ENCODE measurements at regions not wholly inside any gene's neighbourhood (a gene's known extent, or its start where the extent isn't known, plus 50 kb on each side); places are given as distances from the start of the nearest gene placed in this dataset.

DNA sequence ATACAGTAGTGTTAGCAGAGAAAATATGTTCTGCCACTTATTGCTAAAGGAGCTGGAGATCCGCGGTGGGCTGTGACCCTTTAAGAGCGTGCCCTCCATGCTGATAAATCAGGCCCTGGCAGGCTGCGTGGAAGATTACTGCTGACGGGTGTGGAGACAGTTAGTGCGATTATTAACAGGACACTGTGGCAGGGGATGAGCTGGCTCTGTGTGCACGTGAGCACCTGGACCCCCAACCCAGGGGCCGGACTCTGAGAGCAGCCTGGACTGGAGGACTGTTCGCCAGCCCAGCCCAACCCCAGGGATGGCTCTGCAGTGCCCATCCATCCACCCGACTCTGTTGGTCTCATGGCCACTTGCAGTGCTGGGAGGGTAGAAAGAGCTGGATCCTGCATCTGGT, 162.0 kb downstream of the MELK start:
- TF ChIP-seq, protein P1, sequence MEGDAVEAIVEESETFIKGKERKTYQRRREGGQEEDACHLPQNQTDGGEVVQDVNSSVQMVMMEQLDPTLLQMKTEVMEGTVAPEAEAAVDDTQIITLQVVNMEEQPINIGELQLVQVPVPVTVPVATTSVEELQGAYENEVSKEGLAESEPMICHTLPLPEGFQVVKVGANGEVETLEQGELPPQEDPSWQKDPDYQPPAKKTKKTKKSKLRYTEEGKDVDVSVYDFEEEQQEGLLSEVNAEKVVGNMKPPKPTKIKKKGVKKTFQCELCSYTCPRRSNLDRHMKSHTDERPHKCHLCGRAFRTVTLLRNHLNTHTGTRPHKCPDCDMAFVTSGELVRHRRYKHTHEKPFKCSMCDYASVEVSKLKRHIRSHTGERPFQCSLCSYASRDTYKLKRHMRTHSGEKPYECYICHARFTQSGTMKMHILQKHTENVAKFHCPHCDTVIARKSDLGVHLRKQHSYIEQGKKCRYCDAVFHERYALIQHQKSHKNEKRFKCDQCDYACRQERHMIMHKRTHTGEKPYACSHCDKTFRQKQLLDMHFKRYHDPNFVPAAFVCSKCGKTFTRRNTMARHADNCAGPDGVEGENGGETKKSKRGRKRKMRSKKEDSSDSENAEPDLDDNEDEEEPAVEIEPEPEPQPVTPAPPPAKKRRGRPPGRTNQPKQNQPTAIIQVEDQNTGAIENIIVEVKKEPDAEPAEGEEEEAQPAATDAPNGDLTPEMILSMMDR (IDR thresholded peaks at IDR 0.05) = no peak
- TF ChIP-seq POLR2A (IDR thresholded peaks at IDR 0.05) = no peak

Data from prostate gland (tissue), 2 donors.